PC-3 (cell line): ENCODE measurements at regions not wholly inside any gene's neighbourhood (a gene's known extent, or its start where the extent isn't known, plus 50 kb on each side); places are given as distances from the start of the nearest gene placed in this dataset.
"Not testable (repeated sequence)": the region's sequence is repeated elsewhere in the genome, so short reads cannot be mapped to it uniquely, and the experiment has no call there.

Source experiments
- ATAC-seq: fragments of 200-7000 bp; cut with Tn5 transposase; 2 replicates; pipeline ENCODE4 v1.9.1; 2020; ENCODE audit warnings: mild to moderate bottlenecking, moderate library complexity
- BruUV-seq: library from RNA; stranded (reverse); fragments of 400-500 nt; replicated peaks from 2 replicates; lab custom pipeline; 2021; lab: Mats Ljungman, UMichigan
- CTCF ChIA-PET: fragments of 300-600 bp; sonication (Branson Sonifier 250); formaldehyde crosslinking; loops from one replicate; lab custom pipeline; 2022; ENCODE audit warnings: antibody characterized with exemption; lab: Charles Lee
- POLR2A ChIA-PET: fragments of 300-600 bp; sonication (Branson Sonifier 250); formaldehyde crosslinking; loops from one replicate; lab custom pipeline; 2022; ENCODE audit warnings: antibody characterized with exemption; ENCODE audit not compliant: unreplicated experiment; lab: Charles Lee
- DNase-seq: peaks from one replicate; pipeline ENCODE4 v3.0.0-alpha.2; 2015
- H2AFZ ChIP-seq: fragments of 300-600 bp; sonication (generic); 2 replicates; pipeline ENCODE4 v1.6.0; 2016; ENCODE audit warnings: antibody characterized with exemption, low read length
- H3F3A ChIP-seq: fragments of 300-600 bp; sonication (generic); one replicate; pipeline ENCODE4 v1.6.0; 2017; ENCODE audit warnings: antibody characterized with exemption, low read length, control low read depth, mild to moderate bottlenecking; ENCODE audit not compliant: unreplicated experiment
- H3K27ac ChIP-seq: fragments of 300-600 bp; sonication (generic); 2 replicates; pipeline ENCODE4 v1.5.1; 2016; ENCODE audit warnings: mild to moderate bottlenecking, low read length
- H3K27me3 ChIP-seq: fragments of 300-600 bp; sonication (generic); 2 replicates; pipeline ENCODE4 v1.6.1; 2016; ENCODE audit warnings: low read length, mixed read lengths
- H3K36me3 ChIP-seq: fragments of 300-600 bp; sonication (generic); 2 replicates; pipeline ENCODE4 v1.6.1; 2016; ENCODE audit warnings: low read depth, mixed run types, low read length, mixed read lengths
- H3K4me1 ChIP-seq: fragments of 300-600 bp; sonication (generic); 2 replicates; pipeline ENCODE4 v1.5.1; 2016; ENCODE audit warnings: low read length; ENCODE audit not compliant: insufficient read depth
- H3K4me2 ChIP-seq: fragments of 300-600 bp; sonication (generic); 2 replicates; pipeline ENCODE4 v1.6.0; 2016; ENCODE audit warnings: low read length
- H3K4me3 ChIP-seq: fragments of 300-600 bp; sonication (generic); 2 replicates; pipeline ENCODE4 v1.5.1; 2016; ENCODE audit warnings: mild to moderate bottlenecking, low read length, mixed read lengths
- H3K79me2 ChIP-seq: fragments of 300-600 bp; sonication (generic); 2 replicates; pipeline ENCODE4 v1.6.1; 2017; ENCODE audit warnings: low read length, mixed read lengths
- H3K9ac ChIP-seq: fragments of 300-600 bp; sonication (generic); 2 replicates; pipeline ENCODE4 v1.6.0; 2016; ENCODE audit warnings: mild to moderate bottlenecking, low read length
- H3K9me2 ChIP-seq: fragments of 300-600 bp; sonication (generic); replicated peaks from 2 replicates; pipeline ENCODE4 v1.6.1; 2016; ENCODE audit warnings: mixed run types, low read length, mixed read lengths
- H3K9me3 ChIP-seq: fragments of 300-600 bp; sonication (generic); 2 replicates; pipeline ENCODE4 v1.6.1; 2016; ENCODE audit warnings: low read length, mixed read lengths
- H4K20me1 ChIP-seq: fragments of 300-600 bp; sonication (generic); 2 replicates; pipeline ENCODE4 v1.6.1; 2016; ENCODE audit warnings: low read length, mixed read lengths
- EZH2 ChIP-seq: fragments of 300-600 bp; sonication (generic); IDR thresholded peaks from one replicate; pipeline ENCODE4 v1.6.1; 2017; ENCODE audit warnings: antibody characterized with exemption, mild to moderate bottlenecking, low read length; ENCODE audit not compliant: unreplicated experiment
- EZH2phosphoT487 ChIP-seq: fragments of 300-600 bp; sonication (generic); IDR thresholded peaks from 2 replicates; pipeline ENCODE4 v1.6.1; 2018; ENCODE audit warnings: mild to moderate bottlenecking, antibody characterized with exemption, low read length, borderline replicate concordance
- intact Hi-C: fragments of 100-400 bp; cut with micrococcal nuclease; formaldehyde crosslinking; loops from 2 replicates; pipeline ENCODE4 v1.9.0; 2023
- TF ChIP-seq, protein P1 (sequence below): fragments of 300-600 bp; sonication (generic); conservative IDR thresholded peaks from 2 replicates; pipeline ENCODE4 v1.5.1; 2017; ENCODE audit warnings: antibody characterized with exemption, low read depth, mild to moderate bottlenecking, low read length

DNA sequence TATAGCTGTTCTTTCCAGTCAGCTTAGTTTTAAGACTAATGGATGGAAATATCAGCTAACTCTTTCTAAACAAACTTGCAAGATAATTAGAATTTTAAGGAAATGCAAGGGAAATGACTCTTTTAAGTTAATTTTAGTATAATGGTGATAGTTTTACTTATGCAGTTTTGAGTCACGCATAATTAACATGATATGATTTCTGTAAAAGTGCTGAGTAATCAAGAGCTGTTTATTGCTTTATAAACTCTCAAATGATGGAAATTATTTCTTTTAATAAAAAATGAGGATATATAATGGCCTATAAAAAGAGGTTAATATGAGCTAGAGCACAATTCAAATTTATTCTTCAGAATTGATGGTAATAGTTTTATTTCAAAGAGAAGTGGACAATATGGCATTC lies 385.9 kb downstream of the GLUD2 start:
- BruUV-seq: no TSS peak
- CTCF ChIA-PET: no interaction called here

GRCh38 chrX:121437666-121438065 lies 390.3 kb downstream of the GLUD2 start:
- H3K4me2 ChIP-seq, CTCF ChIA-PET, H3K9me3 ChIP-seq, H3K4me1 ChIP-seq, H3K9me2 ChIP-seq, intact Hi-C loops, H3K27me3 ChIP-seq, BruUV-seq, H2AFZ ChIP-seq, H4K20me1 ChIP-seq, ATAC-seq, H3K4me3 ChIP-seq, H3F3A ChIP-seq, H3K27ac ChIP-seq, H3K36me3 ChIP-seq, POLR2A ChIA-PET, H3K9ac ChIP-seq, H3K79me2 ChIP-seq, DNase-seq: not testable (repeated sequence)

More for the DNA sequence above, 385.9 kb downstream of the GLUD2 start:
- Histone ChIP-seq H3K9me3 (no peaks in the 10 kb centered on the region), H3K27me3 (no peaks in the 10 kb centered on the region), H3K4me1 (no peaks in the 10 kb centered on the region), H3K27ac (no peak overlapping the region), H4K20me1 (no peaks in the 10 kb centered on the region), H3K9me2 (no peaks in the 10 kb centered on the region), H3K4me3 (no peak overlapping the region), H3K36me3 (no peaks in the 10 kb centered on the region), H3F3A (no peaks in the 10 kb centered on the region), H3K79me2 (no peaks in the 10 kb centered on the region), H3K4me2 (no peak overlapping the region), H2AFZ (no peak overlapping the region), H3K9ac (no peak overlapping the region)
- ATAC-seq: no peak
- DNase-seq: no peak
- TF ChIP-seq EZH2: no peak
- TF ChIP-seq, protein P1, sequence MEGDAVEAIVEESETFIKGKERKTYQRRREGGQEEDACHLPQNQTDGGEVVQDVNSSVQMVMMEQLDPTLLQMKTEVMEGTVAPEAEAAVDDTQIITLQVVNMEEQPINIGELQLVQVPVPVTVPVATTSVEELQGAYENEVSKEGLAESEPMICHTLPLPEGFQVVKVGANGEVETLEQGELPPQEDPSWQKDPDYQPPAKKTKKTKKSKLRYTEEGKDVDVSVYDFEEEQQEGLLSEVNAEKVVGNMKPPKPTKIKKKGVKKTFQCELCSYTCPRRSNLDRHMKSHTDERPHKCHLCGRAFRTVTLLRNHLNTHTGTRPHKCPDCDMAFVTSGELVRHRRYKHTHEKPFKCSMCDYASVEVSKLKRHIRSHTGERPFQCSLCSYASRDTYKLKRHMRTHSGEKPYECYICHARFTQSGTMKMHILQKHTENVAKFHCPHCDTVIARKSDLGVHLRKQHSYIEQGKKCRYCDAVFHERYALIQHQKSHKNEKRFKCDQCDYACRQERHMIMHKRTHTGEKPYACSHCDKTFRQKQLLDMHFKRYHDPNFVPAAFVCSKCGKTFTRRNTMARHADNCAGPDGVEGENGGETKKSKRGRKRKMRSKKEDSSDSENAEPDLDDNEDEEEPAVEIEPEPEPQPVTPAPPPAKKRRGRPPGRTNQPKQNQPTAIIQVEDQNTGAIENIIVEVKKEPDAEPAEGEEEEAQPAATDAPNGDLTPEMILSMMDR: no peak
- TF ChIP-seq EZH2phosphoT487: no peak
- intact Hi-C loops: no loop called here
- POLR2A ChIA-PET: no interaction called here

DNA sequence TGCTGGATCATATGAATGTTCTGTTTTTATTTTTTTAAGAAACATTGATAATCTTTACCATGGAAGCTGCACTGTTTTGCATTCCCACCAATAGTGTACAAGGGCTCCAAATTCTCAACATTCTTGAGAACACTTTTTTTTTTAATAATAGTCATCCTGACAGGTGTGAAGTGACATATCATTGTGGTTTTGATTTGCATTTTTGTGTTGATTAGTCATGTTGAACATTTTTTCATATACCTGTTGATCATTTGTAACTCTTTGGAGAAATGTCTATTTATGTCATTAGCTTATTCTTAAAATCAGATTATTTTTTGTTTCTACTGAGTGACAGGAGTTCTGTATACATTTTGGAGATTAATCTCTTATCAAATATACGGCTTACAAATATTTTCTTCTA lies 408.5 kb downstream of the GLUD2 start:
- Histone ChIP-seq H3F3A (no peaks in the 10 kb centered on the region), H3K9ac (no peak overlapping the region), H3K4me3 (no peak overlapping the region), H3K27ac (no peak overlapping the region), H3K4me2 (no peak overlapping the region), H3K27me3 (no peaks in the 10 kb centered on the region), H3K36me3 (no peaks in the 10 kb centered on the region), H3K4me1 (no peaks in the 10 kb centered on the region), H4K20me1 (no peaks in the 10 kb centered on the region), H3K79me2 (no peaks in the 10 kb centered on the region), H3K9me3 (no peaks in the 10 kb centered on the region), H2AFZ (no peak overlapping the region), H3K9me2 (no peaks in the 10 kb centered on the region)
- intact Hi-C loops: no loop called here
- CTCF ChIA-PET: no interaction called here
- no peak for DNase-seq
- TF ChIP-seq EZH2 (no peak), EZH2phosphoT487 (no peak)
- TF ChIP-seq, protein P1: no peak
- POLR2A ChIA-PET: no interaction called here
- ATAC-seq: no peak
- BruUV-seq: no TSS peak
